NCI-H510A (cell line): ENCODE measurements at regions not wholly inside any gene's neighbourhood (a gene's known extent, or its start where the extent isn't known, plus 50 kb on each side); places are given as distances from the start of the nearest gene placed in this dataset.

Source experiments
- DNase-seq: peaks from one replicate; lab custom pipeline; 2025; lab: John Stamatoyannopoulos, UW

DNA sequence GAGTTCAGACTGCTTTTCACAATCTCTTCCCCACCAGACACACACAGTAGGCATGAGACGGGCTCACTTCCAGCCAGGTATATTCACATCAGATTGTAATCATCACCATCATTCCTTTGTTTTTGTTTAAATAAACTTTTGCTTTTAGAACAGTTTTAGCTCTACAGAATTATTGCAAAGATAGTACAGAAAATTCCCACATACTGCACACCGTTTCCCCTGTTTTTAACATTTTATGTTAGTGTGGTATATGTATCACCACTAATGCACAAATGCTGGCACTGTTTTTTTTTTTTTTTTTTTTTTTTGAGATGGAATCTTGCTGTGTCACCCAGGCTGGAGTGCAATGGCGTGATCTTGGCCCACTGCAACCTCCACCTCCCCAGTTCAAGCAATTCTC lies 83.3 kb upstream of the ANO1 start:
- no peak for DNase-seq

DNA sequence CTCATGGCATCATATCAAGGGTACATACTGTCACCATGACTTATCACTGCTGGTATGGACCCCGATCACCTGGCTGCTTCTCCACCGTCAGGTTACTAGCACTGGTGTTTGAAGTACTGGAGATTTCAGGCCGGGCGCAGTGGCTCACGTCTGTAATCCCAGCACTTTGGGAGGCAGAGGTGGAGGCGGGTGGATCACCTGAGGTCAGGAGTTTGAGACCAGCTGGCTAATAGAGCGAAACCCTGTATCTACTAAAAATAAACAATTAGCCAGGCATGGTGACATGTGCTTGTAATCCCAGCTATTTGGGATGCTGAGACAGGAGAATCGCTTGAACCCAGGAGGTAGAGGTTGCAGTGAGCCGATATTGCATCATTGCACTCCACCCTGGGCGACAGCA lies 82.4 kb upstream of the ANO1 start:
- no peak for DNase-seq

DNA sequence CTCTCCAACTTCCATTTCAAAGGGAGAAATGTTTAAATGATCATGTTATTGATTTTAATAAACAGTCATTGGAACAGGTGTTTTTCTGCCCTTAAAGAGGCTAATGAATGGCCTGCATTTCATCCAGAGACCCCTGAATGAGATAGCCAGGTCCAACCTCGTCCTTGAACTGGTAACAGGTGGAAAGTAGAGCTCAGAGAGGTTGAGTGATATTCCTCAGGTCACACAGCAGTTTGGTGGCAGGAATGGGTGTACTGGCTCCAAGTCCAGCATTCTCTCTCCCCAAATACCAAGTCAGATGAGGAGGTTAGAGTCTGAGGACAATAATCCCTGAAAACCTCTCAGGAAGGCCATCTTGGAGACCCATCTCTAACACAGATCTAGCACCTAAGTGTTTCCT lies 81.7 kb upstream of the ANO1 start:
- no peak for DNase-seq

- no peak for DNase-seq
These were observed 80.8 kb upstream of the ANO1 start for GRCh38 chr11:69997352-69997751.

DNA sequence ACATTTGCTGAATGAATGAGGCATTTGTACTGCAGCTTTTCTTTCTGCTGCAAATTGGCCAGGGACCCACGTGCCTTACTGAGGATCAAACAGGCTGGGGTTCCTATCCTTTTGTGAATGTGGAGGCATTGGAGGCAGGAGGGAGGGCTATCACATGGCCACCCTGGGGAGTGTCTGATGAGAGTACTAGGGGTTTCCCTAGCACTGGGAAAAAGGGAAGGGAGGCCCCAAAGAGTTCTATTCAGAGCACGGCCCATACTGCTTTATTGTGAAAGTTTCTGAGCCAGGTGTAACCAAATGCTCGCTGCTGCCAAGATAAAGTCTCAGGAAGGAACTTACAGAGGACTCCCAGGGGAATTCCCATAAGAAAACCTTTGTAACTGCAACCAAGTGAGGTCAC lies 78.4 kb upstream of the ANO1 start:
- no peak for DNase-seq

GRCh38 chr11:70000228-70000627 lies 77.9 kb upstream of the ANO1 start:
- DNase-seq, result no peak

GRCh38 chr11:70001246-70001645 lies 76.9 kb upstream of the ANO1 start:
- DNase-seq, result no peak

- DNase-seq, result no peak
These were observed 75.7 kb upstream of the ANO1 start for GRCh38 chr11:70002433-70002832.

- DNase-seq, result no peak
These were observed 72.9 kb upstream of the ANO1 start for GRCh38 chr11:70005107-70005818.

GRCh38 chr11:70007796-70008195 lies 70.3 kb upstream of the ANO1 start:
- no peak for DNase-seq

DNA sequence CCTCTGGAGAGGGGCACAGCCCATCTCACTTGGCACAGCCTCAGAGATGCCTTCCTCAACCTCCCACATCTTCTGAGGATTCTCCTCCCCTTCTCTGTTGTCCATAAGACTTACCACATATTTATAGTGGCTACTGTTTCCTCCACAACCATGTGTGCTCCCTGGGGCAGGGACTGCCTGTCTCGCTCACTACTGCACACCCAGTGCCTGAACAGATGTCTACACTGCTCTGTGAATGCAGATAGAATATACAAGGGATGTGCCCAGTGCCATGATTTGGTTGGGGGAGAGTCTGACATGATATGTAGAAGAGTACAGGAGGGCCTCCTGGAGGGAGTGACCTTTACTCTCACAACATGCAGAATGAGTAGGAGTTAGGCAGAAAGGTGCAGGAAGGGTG lies 67.3 kb upstream of the ANO1 start:
- DNase-seq, result no peak

- DNase-seq, result no peak
These were observed 65.9 kb upstream of the ANO1 start for GRCh38 chr11:70012134-70012733.

- no peak for DNase-seq
These were observed 63.8 kb upstream of the ANO1 start for GRCh38 chr11:70014291-70014690.

DNA sequence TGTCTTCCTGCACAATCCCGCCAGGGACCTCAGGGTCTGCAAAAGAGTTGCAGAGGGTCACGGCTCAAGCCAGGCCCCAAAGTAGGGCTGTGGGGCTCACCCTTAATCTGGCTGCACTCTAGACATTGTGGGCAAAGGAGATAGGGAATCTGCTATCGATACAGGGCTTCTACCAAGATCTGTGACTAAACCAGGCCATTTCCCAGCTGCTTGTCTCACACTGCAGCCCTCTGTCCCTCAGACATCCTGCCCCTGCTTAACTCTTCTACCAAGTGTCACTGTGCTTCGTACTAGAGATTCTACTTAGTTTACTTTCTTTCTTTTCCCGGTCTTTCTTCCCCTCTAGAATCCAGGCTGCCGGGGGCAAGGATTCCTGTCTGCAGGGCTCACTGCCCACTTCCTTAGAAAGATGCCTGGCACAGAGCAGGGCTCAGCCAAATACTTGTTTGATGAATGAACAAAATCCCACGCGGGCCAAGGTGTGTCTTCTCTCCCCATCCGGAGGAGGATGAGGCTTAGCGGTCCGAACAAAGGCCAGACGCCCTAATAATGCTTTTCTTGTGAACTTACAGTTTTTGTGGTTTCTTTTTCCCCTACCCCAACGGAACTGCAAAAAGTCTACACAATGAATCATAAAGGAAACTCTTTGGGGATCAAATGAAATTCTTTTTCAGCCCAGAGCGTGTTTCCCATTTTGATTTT lies 61.3 kb upstream of the ANO1 start:
- DNase-seq, result no peak

GRCh38 chr11:70018816-70019215 lies 59.3 kb upstream of the ANO1 start:
- no peak for DNase-seq

DNA sequence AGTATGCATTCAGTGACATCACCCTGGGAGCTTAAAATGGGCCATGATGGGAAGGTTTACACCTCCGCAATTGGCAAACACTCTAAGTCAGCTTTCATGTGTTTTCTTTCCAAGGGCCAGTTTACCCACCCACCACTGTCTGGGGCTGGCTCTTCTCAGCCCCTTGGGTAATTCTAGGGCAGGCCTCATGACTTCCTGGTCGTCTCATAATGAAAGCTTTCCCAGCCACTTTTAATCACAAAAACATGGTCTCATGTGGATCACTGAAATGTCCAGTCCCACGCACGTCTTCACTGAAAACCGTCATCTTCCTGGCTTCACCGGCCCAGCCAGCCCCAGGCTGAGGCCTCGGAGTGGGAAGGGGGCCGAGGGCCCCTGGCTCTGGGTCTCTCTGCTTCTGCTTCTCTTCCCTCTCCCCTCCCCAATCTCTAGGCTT lies 58.5 kb upstream of the ANO1 start:
- DNase-seq, result no peak

DNA sequence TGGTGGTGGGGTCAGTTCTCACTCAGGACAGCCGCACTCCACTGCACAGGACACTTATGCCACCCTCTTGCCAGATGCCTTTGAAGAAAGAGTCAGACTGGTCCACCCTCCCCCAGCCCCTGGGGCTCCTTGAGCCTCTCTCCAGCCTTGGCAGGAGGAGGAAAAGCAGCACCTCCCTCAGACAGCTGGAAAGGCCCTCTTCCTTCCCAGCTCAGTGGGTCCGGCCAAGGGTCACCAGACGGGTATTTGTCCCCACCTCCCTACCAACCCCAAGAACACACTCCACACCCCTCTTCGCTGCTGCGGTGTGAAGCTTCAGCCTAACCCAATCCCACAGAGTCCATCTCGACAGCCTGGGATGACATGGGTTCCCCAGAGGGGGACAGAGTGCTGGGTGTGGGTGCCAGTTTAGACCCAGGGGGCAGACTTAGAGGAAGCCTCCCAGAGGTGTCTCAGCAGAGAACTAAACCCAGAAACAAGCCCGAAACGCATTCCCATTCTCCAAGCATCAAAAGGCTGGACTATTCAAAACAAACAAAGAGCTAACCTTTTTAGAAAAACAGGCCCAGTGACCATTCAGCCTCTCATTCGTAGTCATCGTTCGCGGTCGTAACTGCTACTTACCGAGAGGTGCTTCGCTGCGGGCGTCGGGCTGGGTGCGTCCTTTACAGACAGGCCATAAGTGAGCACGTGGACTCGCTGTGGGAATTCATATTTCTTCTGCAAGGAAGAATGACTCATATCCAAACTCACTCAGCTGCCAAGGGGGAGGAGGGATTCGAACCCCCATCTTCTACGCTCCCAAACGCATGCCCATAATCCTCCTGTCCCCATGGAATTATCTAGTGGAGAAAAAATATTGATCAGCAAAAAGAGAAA lies 57.5 kb upstream of the ANO1 start:
- DNase-seq, result no peak

- no peak for DNase-seq
These were observed 56.5 kb upstream of the ANO1 start for GRCh38 chr11:70021586-70021985.

- no peak for DNase-seq
These were observed 53.9 kb upstream of the ANO1 start for GRCh38 chr11:70024036-70024772.

DNA sequence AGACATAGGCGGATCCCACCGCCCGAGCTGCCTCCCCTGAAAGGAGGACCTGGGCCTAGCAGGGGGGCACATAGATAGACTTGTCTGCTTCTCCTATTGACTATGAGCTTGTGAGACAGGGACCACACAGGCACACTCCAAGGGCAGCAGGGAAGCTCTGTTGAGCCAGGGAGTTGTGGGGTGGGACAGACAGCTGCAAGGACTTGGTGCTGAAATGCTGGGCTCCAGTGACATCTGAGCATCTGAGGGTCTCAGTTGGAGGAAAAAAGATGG lies 53.4 kb upstream of the ANO1 start:
- DNase-seq, result no peak

DNA sequence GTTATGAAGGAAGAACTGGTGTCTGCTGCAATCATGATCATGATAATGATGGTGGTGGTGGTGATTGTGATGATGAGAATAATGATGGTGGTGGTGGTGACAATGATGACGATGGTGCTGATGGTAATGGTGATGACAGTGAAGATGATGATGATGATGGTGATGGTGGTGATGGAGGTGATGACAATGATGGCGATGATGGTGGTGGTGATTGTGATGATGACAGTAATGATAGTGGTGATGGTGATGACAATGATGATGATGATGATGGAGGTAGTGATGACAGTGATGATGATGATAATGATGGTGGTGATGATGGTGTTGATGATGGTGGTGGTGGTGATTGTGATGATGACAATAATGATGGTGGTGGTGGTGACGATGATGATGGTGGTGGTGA lies 52.8 kb upstream of the ANO1 start:
- DNase-seq, result no peak

GRCh38 chr11:70026012-70026411 lies 52.1 kb upstream of the ANO1 start:
- DNase-seq, result no peak
